ENCODE measurements at regions not wholly inside any gene's neighbourhood (a gene's known extent, or its start where the extent isn't known, plus 50 kb on each side); places are given as distances from the start of the nearest gene placed in this dataset.

DNA sequence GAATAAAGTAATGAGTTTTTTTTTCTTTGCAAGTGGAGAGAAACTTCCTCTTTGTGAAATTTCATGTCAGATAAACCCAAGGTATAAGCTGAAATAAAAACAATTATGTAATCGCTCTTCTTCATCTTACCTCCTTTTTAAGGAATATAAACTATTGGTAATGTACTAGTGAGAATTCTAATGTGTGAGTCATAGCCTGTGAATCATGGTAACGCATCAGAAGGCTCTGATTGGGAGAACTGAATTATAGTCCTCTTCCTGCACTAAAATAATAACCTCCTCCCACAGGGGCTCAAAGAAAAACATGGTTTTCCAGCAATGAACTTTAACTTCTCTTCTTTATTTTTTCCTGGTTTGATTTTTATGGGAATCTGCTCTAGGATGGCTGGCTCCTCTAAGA, 57.1 kb upstream of the COX20 start:
- TF ChIP-seq, protein P1, sequence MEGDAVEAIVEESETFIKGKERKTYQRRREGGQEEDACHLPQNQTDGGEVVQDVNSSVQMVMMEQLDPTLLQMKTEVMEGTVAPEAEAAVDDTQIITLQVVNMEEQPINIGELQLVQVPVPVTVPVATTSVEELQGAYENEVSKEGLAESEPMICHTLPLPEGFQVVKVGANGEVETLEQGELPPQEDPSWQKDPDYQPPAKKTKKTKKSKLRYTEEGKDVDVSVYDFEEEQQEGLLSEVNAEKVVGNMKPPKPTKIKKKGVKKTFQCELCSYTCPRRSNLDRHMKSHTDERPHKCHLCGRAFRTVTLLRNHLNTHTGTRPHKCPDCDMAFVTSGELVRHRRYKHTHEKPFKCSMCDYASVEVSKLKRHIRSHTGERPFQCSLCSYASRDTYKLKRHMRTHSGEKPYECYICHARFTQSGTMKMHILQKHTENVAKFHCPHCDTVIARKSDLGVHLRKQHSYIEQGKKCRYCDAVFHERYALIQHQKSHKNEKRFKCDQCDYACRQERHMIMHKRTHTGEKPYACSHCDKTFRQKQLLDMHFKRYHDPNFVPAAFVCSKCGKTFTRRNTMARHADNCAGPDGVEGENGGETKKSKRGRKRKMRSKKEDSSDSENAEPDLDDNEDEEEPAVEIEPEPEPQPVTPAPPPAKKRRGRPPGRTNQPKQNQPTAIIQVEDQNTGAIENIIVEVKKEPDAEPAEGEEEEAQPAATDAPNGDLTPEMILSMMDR (IDR thresholded peaks at IDR 0.05): no peak
- no peak for TF ChIP-seq POLR2A (IDR thresholded peaks at IDR 0.05)
